ENCODE measurements at regions not wholly inside any gene's neighbourhood (a gene's known extent, or its start where the extent isn't known, plus 50 kb on each side); places are given as distances from the start of the nearest gene placed in this dataset.
"Not testable (repeated sequence)": the region's sequence is repeated elsewhere in the genome, so short reads cannot be mapped to it uniquely, and the experiment has no call there.

DNA sequence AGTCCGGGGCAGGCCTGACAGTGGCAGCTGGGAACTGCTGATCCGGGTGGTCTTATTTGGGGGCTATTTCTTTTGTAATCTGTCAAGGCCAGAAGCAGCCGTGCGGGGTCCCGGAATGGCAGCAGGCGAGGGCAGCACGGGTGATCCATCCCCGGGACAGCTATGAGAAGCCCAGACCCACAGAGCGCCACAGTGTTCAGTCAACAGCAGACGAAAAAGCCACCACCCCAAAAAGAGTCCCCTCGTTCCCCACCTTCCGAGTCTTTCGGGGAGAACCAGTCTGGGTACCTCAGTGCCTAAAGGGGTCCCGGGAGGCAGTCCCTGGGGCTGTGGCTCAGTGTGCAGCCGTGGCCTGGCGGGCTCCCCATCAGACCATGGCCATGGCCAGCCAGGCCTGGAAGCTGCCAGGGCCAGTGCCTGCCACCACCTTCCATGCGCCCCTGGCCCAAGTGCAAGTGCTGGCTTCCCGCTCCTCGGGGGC, 125.1 kb upstream of the KCTD7 start:
- DNase-seq (ENCODE audit: low spot score) = no peak

DNA sequence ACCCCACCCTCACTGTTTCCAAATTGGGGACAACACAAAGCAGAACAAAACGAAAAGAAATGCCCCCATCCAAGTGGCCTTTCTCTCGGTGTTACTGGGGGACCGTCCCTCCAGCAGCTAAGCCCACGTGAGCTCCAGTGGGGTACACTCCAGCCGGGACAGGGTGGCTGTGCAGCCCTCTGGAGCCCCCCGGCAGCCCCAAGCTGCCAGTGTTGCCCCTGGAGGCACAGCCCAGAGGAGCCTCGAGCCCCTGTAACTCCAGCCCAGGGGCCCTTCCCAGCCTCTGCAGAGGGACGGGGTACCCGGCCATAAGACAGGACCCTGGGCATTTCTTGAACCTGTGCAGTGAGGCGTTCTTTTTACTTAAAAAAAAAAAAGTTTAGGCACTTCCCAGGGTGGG, 124.5 kb upstream of the KCTD7 start:
- no peak for DNase-seq (ENCODE audit: low spot score)

DNA sequence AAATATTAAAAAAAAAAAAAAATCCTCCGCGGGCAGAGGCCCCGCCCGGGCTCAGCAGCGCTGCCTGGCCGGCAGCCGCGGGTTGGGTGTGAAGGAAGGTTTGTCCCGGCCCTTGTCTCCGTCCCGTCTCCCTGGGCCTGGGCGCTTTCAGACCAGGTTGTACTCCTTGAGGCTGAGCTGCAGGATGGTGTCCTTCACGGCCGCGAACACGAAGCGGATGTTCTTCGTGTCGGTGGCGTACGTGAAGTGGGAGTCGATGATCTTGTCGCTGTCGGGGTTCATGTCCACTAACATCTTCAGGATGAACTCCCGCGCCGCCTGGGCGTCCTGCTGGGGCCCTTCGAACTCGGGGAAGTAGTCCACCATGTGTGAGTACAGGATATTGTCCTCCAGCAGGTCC, 123.7 kb upstream of the KCTD7 start:
- no peak for DNase-seq (ENCODE audit: low spot score)

DNA sequence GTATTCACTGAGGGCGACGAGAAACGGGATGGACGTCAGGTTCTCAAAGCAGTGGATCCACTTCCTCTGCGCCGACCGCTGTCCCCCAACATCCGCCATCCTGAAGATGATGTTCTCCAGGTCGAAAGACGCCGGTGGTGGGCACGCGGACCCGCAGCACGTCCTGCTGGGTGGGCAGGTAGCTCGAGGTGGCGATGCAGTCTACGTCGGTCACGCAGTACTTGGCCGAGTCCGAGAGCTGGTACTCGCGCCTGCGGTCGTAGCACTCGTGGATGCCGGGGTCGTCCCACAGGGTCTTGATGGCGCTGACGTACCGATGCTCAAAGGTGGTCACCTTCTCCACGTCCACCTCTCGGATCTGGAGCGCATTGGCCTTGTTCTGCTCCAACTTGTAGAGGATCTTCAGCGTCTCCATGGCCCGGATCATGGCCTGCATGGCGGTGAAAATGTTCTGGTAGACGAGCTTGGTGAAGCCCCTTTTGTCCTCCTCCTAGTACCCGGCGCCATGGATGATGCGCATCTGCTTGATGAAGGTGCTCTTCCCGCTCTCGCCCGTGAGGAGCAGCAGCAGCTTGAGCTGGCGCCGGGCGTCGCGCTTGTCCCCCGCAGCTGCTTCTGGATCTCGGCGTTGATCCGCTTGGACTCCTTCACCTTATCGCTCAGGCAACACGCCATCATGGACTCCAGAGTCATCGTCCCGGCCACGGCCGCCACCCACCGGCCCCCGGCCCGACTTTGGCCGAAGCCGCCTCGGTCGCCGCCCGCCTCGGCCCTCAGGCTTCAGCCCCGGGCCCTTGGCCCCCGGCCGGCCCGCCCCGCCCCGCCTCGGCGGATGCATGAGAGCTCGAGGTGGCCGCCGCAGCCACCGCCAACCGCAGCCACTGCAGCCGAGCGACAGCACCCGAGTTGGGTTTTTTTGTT, 122.9 kb upstream of the KCTD7 start:
- peak; percentile 43 for DNase-seq (ENCODE audit: low spot score)

DNA sequence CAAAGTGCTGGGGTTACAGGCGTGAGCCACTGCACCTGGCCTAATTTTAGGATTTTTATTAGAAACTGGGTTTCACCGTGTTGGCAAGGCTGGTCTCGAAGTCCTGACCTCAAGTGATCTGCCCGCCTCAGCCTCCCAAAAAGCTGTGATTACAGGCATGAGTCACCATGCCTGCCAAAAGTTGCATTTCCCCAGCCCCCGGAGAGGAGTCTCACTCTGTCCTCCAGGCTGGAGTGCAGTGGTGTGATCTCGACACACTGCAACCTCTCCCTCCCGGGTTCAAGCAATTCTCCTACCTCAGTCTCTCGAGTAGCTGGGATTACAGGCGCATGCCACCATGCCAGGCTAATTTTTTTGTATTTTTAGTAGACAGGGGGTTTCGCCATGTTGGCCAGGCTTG, 122.0 kb upstream of the KCTD7 start:
- not testable (repeated sequence) for DNase-seq (ENCODE audit: low spot score)

DNA sequence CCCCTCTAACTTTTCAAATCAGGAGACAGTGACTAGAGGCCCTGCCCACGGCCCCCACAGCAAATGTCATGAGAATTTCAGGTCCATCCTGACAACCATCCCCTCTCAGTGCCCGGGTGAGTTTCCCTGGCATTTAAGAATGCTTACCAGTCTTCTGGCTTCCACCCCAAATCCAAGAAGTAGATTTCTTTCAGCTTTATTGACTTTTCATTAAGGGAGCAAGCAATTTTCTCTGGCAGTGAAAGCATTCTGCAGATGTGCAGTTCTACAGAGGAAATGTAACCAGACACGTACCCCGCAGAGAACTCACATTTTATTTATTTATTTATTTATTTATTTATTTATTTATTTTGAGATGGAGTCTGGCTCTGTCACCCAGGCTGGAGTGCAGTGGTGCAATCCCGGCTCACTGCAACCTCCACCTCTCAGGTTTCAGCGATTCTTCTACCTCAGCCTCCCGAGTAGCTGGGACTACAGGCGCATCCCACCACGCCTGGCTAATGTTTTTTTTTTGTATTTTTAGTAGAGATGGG, 120.9 kb upstream of the KCTD7 start:
- DNase-seq (ENCODE audit: low spot score) = no peak

DNA sequence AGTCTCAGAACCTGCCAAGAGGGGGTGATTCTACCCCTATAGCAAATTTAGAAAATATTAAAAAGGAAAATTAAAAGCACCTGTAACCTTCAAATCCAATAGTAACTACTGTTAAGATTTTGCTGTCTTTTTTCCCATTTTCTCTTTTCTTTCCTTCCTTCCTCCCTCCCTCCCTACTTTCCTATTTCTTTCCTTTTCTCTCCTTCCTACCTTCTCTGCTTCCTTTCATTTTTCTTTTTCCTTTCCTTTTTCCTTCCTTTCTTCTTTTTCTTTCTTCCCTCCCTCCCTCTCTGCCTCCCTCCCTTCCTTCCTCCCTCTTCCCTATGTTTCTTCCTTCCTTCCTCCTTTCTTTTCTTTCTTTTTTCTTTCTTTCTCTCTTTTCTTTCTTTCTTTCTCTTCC, 120.2 kb upstream of the KCTD7 start:
- DNase-seq (ENCODE audit: low spot score) = no peak

DNA sequence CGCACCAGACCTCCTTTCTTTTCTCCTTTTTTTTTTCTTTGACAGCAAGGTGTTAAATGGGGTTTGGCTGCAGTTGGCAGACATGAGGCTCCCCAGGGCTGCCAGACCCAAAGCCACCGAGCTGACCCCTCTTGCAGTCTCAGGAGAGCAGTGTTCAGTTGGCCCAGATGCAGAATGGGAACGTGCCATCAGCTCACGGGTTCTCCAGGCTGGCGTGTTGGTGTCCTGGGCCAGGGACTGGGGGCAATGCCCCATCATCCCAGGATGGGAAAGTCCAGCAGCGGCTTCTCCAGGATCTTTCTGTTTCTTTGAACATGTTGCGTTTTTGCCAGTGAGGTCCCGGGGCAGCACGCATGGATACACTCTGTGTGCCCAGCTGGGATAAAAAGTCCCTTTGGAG, 114.6 kb upstream of the KCTD7 start:
- DNase-seq (ENCODE audit: low spot score) = no peak

DNA sequence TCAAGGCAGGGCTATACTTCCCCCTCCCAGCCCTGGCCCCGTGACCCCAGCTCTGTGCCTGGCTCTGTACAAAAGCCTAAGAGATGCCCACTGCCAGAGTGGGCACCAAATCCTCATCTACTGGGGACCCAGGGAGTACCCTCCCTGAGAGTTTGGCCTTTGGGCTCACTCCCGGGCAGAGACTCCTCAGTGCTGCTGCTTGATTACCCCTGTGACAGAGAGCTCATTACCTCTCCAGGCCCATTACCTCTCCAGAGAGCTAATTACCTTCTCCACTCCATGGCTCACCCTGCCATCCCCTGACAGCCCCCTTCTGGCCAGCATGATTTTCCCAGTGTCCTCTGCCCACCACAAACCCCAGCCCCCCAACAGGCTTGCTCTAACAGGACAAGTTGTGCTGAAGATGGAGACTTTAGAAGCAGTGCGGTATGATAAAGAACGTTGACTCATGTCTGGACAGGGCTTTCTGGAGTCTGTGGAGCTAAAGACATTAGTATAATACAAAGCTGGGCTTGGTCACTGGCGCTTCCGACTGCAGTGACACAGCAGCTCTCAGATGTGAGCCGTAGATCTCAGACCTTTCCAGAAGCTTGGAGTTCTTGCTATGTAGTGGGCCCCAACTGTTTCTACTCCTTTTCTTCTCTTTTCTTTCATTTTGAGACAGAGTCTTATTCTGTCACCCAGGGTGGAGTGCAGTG, 111.3 kb upstream of the KCTD7 start:
- DNase-seq (ENCODE audit: low spot score) = no peak

DNA sequence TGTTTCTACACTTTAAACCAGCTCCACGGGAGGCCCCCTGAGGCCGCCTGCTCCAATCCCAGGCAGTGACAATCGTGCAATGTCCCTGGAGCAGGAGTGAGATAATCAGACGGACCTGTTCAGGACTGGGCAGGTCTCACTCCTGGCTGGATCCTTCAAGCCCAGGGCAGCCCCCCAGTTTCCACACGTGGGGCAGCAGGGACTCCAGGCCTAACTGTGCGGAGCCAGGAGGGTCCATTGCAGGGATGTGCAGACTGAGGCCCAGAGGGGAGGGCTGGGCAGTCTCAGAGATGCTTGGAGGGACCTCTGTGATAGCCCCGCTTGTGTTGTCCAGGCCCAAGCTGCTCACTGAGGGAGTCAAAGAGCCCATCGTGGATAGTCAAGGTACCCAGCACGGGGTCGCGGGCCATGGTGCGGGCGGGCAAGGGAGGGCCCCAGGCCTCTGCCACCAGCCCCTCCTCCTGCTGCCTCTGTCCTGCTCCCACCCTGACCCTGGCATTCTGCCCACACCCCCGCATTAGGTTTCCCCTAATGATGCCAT, 110.5 kb upstream of the KCTD7 start:
- DNase-seq (ENCODE audit: low spot score) = no peak

DNA sequence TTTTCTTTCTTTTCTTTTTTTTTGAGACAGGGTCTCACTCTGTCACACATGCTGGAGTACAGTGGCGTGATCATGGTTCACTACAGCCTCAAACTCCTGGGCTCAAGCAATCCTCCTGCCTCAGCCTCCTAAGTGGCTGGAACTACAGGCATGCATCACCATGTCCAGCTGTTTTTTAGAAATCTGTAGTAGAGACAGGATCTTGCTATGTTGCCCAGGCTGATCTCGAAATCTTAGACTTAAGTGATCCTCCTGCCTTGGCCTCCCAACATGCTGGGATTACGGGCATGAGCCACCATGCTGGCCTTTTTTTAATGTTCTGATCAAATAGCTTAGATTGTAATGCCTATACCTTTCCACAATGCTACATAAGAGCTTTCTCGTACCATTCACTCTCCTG, 107.0 kb upstream of the KCTD7 start:
- no peak for DNase-seq (ENCODE audit: low spot score)

DNA sequence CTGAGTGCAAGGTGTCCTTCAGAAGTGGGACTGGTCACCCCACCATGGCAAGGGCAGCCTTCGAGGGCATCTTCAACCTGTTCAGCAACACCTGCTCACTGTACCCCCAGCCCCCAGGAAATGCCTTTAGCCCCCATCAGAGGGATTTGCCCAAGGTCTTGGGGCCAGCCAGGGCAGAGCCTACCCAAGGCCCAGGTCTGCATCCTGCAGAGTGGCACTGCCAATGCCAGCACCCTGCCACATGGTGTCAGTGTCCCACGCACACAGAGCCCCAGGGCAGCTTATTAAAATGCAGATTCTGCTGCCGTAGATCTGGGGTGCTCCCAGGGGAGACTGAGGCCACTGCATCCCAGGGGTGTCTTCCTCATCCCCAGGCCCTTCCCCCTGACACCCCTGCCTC, 106.2 kb upstream of the KCTD7 start:
- no peak for DNase-seq (ENCODE audit: low spot score)

DNA sequence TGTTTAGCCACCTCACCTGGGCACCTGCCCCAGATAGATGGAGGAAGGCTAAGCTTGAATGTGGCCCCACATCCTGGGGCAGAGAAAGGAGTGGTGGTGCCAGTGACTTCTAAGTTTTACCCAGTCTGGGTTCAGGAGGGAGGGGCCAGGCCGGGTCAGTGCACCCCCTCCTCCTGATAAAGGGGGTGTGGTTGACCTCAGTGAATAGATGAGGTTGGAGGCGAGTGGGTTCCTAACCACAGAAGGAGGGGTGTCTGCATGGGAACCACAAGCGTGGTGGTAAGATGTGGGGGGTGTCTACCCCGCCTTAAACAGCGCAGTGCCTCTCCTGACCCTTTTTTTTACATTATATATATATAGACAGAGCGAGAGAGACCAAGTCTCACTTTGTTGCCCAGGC, 105.3 kb upstream of the KCTD7 start:
- no peak for DNase-seq (ENCODE audit: low spot score)

DNA sequence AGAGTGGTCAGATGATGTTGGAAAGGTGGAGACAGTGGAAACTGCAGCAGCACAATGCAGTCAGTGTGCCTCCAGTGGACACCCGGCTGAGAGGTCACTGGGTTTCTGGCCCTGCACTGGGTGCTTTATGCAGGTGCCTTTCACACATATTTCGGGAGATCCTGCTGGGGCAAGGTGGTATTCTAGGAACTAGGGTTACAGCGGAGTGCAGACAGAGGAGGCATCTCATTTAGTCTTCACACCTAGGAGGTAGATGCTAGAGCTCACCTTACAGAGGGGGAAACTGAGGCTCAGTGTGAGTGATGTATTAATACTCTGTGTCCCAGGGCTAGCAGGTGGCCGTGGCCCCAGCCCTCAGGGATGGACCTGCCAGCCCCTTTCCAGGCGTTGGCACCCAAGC, 103.9 kb upstream of the KCTD7 start:
- DNase-seq (ENCODE audit: low spot score) = no peak

DNA sequence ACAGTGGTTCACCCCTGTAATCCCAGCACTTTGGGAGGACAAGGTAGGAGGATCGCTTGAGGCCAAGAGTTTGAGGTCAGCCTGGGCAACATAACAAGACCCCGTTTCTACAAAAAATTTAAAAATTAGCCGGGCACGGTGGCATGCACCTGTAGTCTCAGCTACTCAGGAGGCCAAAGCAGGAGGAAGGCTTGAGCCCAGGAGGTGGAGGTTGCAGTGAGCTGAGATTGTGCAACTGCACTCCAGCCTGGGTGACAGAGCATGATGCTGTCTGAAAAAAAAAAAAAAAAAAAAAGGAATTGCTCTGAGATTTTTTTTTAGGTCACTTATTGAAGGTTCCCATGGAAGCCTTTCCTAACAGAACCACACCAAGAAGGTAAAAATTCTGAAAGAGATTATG, 101.9 kb upstream of the KCTD7 start:
- not testable (repeated sequence) for DNase-seq (ENCODE audit: low spot score)

DNA sequence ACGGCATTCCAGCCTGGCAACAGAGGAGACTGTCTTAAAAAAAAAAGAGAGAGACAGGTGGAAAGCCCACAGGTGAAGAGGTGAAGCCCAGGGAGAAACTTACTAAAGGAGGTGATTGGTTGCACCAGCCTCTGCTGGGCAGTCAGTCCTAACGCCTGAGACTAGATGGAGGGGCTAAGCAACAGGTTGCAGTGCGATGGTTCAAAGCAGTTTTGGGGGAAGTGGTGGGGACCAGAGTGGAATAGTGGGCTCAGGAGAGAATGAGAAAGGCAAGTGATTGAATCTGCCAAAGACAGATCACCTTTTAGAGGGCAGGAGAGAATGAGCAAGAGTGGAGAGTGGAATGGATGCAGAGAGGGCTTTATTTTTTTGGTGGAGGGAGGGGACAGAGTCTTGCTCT, 100.0 kb upstream of the KCTD7 start:
- DNase-seq (ENCODE audit: low spot score) = no peak

DNA sequence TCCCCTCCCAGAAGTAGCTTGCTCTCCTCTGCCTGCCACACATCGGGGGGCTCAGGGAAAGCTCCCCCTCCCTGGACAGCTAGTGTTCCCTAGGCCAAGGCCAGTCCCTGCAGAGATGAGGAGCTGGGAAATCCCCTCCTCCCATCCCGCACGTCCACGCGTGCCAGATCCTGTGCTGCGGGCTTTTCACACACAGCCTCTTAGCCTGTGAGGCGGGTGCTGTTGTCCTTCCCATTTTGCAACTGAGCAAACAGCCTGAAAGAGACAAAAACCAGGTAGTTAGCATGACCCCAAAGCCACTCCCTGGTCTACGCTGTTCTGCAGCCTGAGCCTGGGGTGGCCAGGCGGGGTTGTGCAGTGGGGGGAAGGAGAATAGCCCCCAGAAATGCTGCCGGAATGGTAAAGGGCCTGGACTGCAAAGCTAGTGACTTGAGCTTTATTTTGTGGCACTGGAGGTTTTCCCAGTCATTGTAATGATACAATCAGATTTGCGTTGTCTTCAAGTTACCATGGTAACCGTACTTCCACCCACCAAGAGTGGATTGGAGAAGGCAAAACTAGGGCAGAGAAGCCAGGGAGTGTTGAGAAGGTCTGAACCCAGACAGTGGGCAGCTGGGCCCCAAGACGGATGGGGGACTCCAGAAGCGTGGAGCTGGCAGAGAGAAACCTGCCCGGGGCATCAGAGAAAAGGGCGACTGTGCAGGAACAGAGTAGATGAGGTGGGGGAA, 98.6 kb upstream of the KCTD7 start:
- DNase-seq (ENCODE audit: low spot score) = no peak

DNA sequence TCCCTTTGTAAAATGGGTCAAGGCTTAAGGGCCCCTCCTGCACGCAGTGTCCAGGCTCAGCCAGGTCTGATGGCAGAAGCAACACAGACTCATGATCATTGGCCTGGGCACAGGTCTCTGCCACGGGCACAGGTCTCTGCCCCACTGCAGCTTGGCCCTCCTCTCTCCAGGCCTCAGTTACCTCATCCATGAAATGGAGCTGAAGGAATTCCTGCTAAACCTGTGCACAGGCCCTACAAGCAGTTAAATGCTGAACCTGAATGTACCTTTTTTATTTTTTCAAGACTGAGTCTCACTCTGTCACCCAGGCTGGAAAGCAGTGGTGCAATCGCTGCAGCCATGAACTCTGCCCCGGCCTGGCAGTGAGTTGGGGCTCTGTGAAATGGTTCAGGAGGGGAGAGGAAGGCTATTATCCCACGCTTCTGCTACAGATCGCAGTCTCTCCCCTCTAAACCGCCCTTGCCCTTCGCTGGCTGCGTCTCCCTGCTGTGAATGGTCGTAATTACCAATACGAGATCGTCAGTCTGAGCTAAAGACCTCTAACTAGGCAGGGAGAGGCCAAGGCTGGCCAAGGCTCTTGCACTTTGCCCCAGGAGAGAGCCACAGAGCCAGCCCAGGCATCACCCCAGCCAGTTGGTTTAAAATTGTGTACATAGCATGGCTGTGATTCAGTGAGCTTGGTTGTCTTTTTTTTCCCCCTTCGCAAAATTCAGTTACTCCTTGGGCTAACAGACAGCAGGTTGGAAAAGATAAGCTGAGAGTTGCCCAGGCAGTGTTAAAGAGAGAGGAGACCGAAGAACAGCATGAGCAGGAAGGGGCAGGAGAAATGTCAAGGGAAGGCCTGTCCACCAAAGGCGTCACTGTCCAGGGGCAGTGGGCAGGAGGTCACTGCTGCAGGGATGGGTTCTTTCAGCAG, 93.0 kb upstream of the KCTD7 start:
- no peak for DNase-seq (ENCODE audit: low spot score)

DNA sequence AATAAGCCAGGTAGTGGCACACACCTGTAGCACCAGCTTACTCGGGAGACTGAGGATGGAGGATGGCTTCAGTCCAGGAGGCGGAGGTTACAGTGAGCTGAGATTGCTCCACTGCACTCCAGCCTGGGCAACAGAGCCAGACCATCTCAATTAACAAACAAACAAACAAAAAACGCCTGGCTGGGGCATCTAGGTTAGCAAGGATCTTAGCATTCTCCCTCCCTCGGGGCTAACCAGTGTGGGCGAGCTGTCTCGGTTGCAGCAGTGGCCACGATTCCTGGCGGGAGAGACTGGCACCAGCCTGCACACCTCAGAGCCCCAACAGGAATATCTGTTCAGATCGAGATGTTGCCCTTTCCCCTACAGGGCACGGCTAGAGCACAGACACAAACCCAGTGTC, 91.3 kb upstream of the KCTD7 start:
- no peak for DNase-seq (ENCODE audit: low spot score)

DNA sequence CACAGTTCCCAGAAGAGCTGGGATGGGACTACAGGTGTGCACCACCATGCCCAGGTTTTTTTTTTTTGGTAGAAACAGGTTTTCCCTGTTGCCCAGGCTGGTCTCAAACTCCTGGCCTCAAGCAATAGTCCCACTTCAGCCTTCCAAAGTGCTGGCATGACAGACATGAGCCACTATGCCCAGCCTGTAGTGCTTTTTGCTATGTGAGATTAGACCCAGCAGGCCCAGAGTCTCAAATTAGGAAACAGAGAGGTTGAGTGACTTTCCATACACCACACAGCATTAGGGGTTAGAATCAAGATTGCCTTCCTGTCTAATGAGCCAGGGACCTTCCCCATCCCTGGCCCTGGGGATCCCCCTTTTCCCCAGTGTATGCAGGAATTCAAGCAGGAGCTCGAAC, 90.8 kb upstream of the KCTD7 start:
- no peak for DNase-seq (ENCODE audit: low spot score)

DNA sequence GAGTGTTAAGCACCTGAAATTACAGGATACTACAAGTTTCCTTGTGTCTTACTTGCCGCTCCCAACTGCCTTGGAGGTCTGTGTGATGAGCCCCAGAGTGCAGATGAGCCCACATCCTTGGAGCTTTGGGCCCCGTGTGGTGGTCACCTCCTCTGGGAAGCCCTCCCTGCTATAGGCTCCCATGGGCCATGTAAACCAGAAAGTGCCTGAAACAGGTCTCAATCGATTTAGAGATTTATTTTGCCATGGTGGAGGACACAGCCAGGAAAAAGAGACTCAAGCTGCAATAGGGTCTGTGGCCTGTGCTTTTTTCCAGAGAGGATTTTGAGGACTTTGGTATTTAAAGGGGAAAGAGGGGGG, 89.4 kb upstream of the KCTD7 start:
- no peak for DNase-seq (ENCODE audit: low spot score)

Data from hepatic stellate cell (primary cell).